ENCODE measurements at regions not wholly inside any gene's neighbourhood (a gene's known extent, or its start where the extent isn't known, plus 50 kb on each side); places are given as distances from the start of the nearest gene placed in this dataset.

DNA sequence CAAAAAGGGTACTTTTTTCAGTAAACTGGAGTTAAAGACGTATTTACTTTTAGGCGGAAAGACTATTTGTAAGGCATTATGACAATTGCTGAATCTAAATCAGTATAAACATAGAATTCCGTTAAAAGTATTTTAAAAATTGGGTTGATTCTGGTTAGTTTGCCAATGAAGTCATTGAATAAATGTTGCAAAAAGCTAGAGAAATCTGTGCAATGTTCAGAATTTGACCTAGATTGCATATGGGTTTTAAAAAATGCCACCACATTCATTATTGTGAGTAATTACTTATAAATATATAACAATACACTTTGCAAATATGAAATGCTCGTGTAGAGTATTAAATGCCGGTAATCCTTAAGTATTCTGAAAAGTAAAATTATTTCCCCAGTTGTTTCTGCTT lies 116.5 kb upstream of the EEF1E1 start:
- Histone ChIP-seq H3K9me3 (ENCODE audit: low read length) (no peaks in the 10 kb centered on the region), H4K20me1 (ENCODE audit: insufficient read depth, low read length) (no peaks in the 10 kb centered on the region), H3K79me2 (ENCODE audit: insufficient read depth, low read depth, low read length) (no peaks in the 10 kb centered on the region), H2AFZ (ENCODE audit: low read length) (no peak overlapping the region), H3K27ac (ENCODE audit: low read depth, low read length, poor library complexity, severe bottlenecking) (no peak overlapping the region), H3K9me2 (ENCODE audit: insufficient read depth, low read length) (no peaks in the 10 kb centered on the region), H3K36me3 (ENCODE audit: insufficient read depth, low read length) (no peaks in the 10 kb centered on the region), H3K4me3 (ENCODE audit: low read depth, low read length, poor library complexity, severe bottlenecking) (no peak overlapping the region), H3K4me2 (ENCODE audit: low read length) (no peak overlapping the region), H3K4me1 (ENCODE audit: insufficient read depth, low read length, poor library complexity, severe bottlenecking) (no peaks in the 10 kb centered on the region)
- ChIA-PET POLR2A (interaction anchor here (0.6 to 1.1 kb wide), 6 partner anchors 12 to 624 kb away, joined by 3 to 5 read pairs (median 3); no protein-coding TSS in a partner anchor), CTCF (ENCODE audit: unreplicated experiment) (interaction anchor here (1.4 kb wide), 1 partner anchor 88 kb away, joined by 8 read pairs; no protein-coding TSS in a partner anchor)
- TF ChIP-seq, protein P1, sequence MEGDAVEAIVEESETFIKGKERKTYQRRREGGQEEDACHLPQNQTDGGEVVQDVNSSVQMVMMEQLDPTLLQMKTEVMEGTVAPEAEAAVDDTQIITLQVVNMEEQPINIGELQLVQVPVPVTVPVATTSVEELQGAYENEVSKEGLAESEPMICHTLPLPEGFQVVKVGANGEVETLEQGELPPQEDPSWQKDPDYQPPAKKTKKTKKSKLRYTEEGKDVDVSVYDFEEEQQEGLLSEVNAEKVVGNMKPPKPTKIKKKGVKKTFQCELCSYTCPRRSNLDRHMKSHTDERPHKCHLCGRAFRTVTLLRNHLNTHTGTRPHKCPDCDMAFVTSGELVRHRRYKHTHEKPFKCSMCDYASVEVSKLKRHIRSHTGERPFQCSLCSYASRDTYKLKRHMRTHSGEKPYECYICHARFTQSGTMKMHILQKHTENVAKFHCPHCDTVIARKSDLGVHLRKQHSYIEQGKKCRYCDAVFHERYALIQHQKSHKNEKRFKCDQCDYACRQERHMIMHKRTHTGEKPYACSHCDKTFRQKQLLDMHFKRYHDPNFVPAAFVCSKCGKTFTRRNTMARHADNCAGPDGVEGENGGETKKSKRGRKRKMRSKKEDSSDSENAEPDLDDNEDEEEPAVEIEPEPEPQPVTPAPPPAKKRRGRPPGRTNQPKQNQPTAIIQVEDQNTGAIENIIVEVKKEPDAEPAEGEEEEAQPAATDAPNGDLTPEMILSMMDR (conservative IDR thresholded peaks at IDR 0.05; ENCODE audit: low read length): no peak
- TF ChIP-seq EZH2phosphoT487 (IDR thresholded peaks at IDR 0.05; ENCODE audit: borderline replicate concordance, low read depth, low read length): no peak
- BruUV-seq (replicated peaks): no TSS peak
- intact Hi-C loops (cut with micrococcal nuclease; ENCODE audit: unreplicated experiment): loop anchor here (1.0 to 5.0 kb wide), 3 partner anchors 88 to 497 kb away; partner anchors contain the start of gene BLOC1S5
- DNase-seq (ENCODE audit: low spot score): no peak

DNA sequence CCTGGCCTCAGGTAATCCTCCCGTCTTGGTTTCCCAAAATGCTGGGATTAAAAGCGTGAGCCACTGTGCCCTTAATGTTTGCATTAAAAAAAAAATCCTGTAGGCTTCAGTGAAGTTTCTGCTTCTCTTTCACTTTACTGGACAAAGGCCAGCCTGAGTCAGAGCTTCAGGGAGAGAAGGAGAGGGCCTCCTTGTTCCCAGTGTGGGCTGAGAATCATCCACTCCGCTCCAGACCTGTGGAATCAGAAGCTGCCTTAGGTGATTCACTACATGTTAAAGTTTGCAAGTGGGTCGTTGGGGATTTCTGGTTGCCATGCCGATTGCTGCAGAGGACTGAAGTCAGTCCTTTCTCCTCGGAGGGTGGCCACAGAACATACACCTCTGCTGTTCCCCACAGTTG lies 113.3 kb upstream of the EEF1E1 start:
- POLR2A ChIA-PET: interaction anchor here (0.7 kb wide), 1 partner anchor 513 kb away, joined by 3 read pairs; no protein-coding TSS in a partner anchor
- H3K9me2 ChIP-seq (ENCODE audit: insufficient read depth, low read length): no peaks in the 10 kb centered on the region

DNA sequence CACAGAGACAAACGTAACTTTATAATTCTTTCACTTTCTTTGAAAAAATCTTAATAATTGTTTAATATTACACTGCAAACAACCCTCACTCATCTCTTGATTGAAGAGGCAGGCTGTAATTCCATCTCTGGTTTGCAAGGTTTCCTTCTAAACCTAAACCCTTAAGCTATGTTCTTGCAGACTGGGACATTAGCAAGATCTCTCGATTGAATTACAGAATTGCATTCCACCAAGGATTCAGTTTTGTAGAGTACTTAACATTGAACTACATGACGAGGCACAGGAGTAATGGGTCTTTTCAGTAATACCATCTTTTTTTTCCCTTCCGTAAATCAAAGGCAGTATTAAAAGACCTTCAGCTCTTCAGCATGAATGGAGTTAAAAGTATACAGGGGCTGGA lies 111.6 kb upstream of the EEF1E1 start:
- no peak overlapping the region for H2AFZ ChIP-seq (ENCODE audit: low read length)
- no peaks in the 10 kb centered on the region for H3K79me2 ChIP-seq (ENCODE audit: insufficient read depth, low read depth, low read length)
- POLR2A ChIA-PET: no interaction called here
- CTCF ChIA-PET (ENCODE audit: unreplicated experiment): no interaction called here
- H3K9me3 ChIP-seq (ENCODE audit: low read length): no peaks in the 10 kb centered on the region
- no peak overlapping the region for H3K27ac ChIP-seq (ENCODE audit: low read depth, low read length, poor library complexity, severe bottlenecking)
- no peak for TF ChIP-seq EZH2phosphoT487 (IDR thresholded peaks at IDR 0.05; ENCODE audit: borderline replicate concordance, low read depth, low read length)
- TF ChIP-seq, protein P1 (conservative IDR thresholded peaks at IDR 0.05; ENCODE audit: low read length): no peak
- no peak overlapping the region for H3K4me3 ChIP-seq (ENCODE audit: low read depth, low read length, poor library complexity, severe bottlenecking)
- no peaks in the 10 kb centered on the region for H4K20me1 ChIP-seq (ENCODE audit: insufficient read depth, low read length)
- H3K9me2 ChIP-seq (ENCODE audit: insufficient read depth, low read length): no peaks in the 10 kb centered on the region
- H3K4me2 ChIP-seq (ENCODE audit: low read length): no peak overlapping the region
- no TSS peak for BruUV-seq (replicated peaks)
- no peaks in the 10 kb centered on the region for H3K4me1 ChIP-seq (ENCODE audit: insufficient read depth, low read length, poor library complexity, severe bottlenecking)
- DNase-seq (ENCODE audit: low spot score): no peak
- no peaks in the 10 kb centered on the region for H3K36me3 ChIP-seq (ENCODE audit: insufficient read depth, low read length)
- intact Hi-C loops (cut with micrococcal nuclease; ENCODE audit: unreplicated experiment): no loop called here

More for the DNA sequence above, 113.3 kb upstream of the EEF1E1 start:
- no peak for DNase-seq (ENCODE audit: low spot score)
- Histone ChIP-seq H3K79me2 (ENCODE audit: insufficient read depth, low read depth, low read length) (no peaks in the 10 kb centered on the region), H3K36me3 (ENCODE audit: insufficient read depth, low read length) (no peaks in the 10 kb centered on the region), H3K9me3 (ENCODE audit: low read length) (no peaks in the 10 kb centered on the region), H3K4me1 (ENCODE audit: insufficient read depth, low read length, poor library complexity, severe bottlenecking) (no peaks in the 10 kb centered on the region), H4K20me1 (ENCODE audit: insufficient read depth, low read length) (no peaks in the 10 kb centered on the region), H2AFZ (ENCODE audit: low read length) (no peak overlapping the region), H3K4me3 (ENCODE audit: low read depth, low read length, poor library complexity, severe bottlenecking) (no peak overlapping the region), H3K27ac (ENCODE audit: low read depth, low read length, poor library complexity, severe bottlenecking) (no peak overlapping the region), H3K4me2 (ENCODE audit: low read length) (no peak overlapping the region)
- CTCF ChIA-PET (ENCODE audit: unreplicated experiment): no interaction called here
- no TSS peak for BruUV-seq (replicated peaks)
- intact Hi-C loops (cut with micrococcal nuclease; ENCODE audit: unreplicated experiment): loop anchor here (5.0 kb wide), 2 partner anchors 153 to 493 kb away; partner anchors contain the start of gene BLOC1S5
- no peak for TF ChIP-seq EZH2phosphoT487 (IDR thresholded peaks at IDR 0.05; ENCODE audit: borderline replicate concordance, low read depth, low read length)
- TF ChIP-seq, protein P1 (conservative IDR thresholded peaks at IDR 0.05; ENCODE audit: low read length): no peak
